ENCODE measurements at regions not wholly inside any gene's neighbourhood (a gene's known extent, or its start where the extent isn't known, plus 50 kb on each side); places are given as distances from the start of the nearest gene placed in this dataset.

GRCh38 chr2:239606741-239607516 is 206.1 kb upstream of the HDAC4 start:
- Histone ChIP-seq H3K36me3 (ENCODE audit: insufficient read depth, low read length) (no peaks in the 10 kb centered on the region), H3K4me1 (ENCODE audit: insufficient read depth, low read length) (no peaks in the 10 kb centered on the region; the same call in 1 of the 2 replicates), H3K9me3 (ENCODE audit: insufficient read depth, low read depth, low read length) (no peaks in the 10 kb centered on the region), H3K27ac (ENCODE audit: low read depth, low read length) (no peak overlapping the region), H3K9ac (ENCODE audit: low read depth, low read length) (no peak overlapping the region), H3K4me3 (ENCODE audit: low read length) (no peak overlapping the region), H3K27me3 (ENCODE audit: insufficient read depth, low read length) (no peaks in the 10 kb centered on the region)
- 95% methylated on average over 7 of the region's 7 CpGs for WGBS

- Histone ChIP-seq H3K4me1 (ENCODE audit: insufficient read depth, low read length) (peaks cover 3% of the 10 kb centered on the region; the same call in 1 of the 2 replicates), H3K9me3 (ENCODE audit: insufficient read depth, low read depth, low read length) (no peaks in the 10 kb centered on the region), H3K9ac (ENCODE audit: low read depth, low read length) (no peak overlapping the region), H3K4me3 (ENCODE audit: low read length) (no peak overlapping the region), H3K27ac (ENCODE audit: low read depth, low read length) (no peak overlapping the region), H3K36me3 (ENCODE audit: insufficient read depth, low read length) (no peaks in the 10 kb centered on the region), H3K27me3 (ENCODE audit: insufficient read depth, low read length) (no peaks in the 10 kb centered on the region)
- 85% methylated on average over 4 of the region's 5 CpGs for WGBS
These were observed 205.2 kb upstream of the HDAC4 start for GRCh38 chr2:239605976-239606375.

GRCh38 chr2:239605409-239605808 is 204.6 kb upstream of the HDAC4 start:
- H3K27me3 ChIP-seq (ENCODE audit: insufficient read depth, low read length), result no peaks in the 10 kb centered on the region
- no peak overlapping the region for H3K9ac ChIP-seq (ENCODE audit: low read depth, low read length)
- H3K4me1 ChIP-seq (ENCODE audit: insufficient read depth, low read length), result peaks cover 4% of the 10 kb centered on the region; the same call in 1 of the 2 replicates
- H3K27ac ChIP-seq (ENCODE audit: low read depth, low read length), result no peak overlapping the region
- H3K36me3 ChIP-seq (ENCODE audit: insufficient read depth, low read length), result no peaks in the 10 kb centered on the region
- H3K4me3 ChIP-seq (ENCODE audit: low read length), result no peak overlapping the region
- no peaks in the 10 kb centered on the region for H3K9me3 ChIP-seq (ENCODE audit: insufficient read depth, low read depth, low read length)
- 83% methylated on average over 5 of the region's 6 CpGs for WGBS

GRCh38 chr2:239604861-239605260 is 204.0 kb upstream of the HDAC4 start:
- peaks cover 4% of the 10 kb centered on the region; the same call in 1 of the 2 replicates for H3K4me1 ChIP-seq (ENCODE audit: insufficient read depth, low read length)
- no peak overlapping the region for H3K4me3 ChIP-seq (ENCODE audit: low read length)
- no peak overlapping the region for H3K9ac ChIP-seq (ENCODE audit: low read depth, low read length)
- H3K36me3 ChIP-seq (ENCODE audit: insufficient read depth, low read length), result no peaks in the 10 kb centered on the region
- 90% methylated on average over 2 of the region's 5 CpGs for WGBS
- H3K27me3 ChIP-seq (ENCODE audit: insufficient read depth, low read length), result no peaks in the 10 kb centered on the region
- H3K9me3 ChIP-seq (ENCODE audit: insufficient read depth, low read depth, low read length), result no peaks in the 10 kb centered on the region
- no peak overlapping the region for H3K27ac ChIP-seq (ENCODE audit: low read depth, low read length)

- no peaks in the 10 kb centered on the region for H3K36me3 ChIP-seq (ENCODE audit: insufficient read depth, low read length)
- H3K4me1 ChIP-seq (ENCODE audit: insufficient read depth, low read length), result peaks cover 4% of the 10 kb centered on the region; the same call in 1 of the 2 replicates
- no peaks in the 10 kb centered on the region for H3K27me3 ChIP-seq (ENCODE audit: insufficient read depth, low read length)
- H3K9ac ChIP-seq (ENCODE audit: low read depth, low read length), result no peak overlapping the region
- H3K27ac ChIP-seq (ENCODE audit: low read depth, low read length), result no peak overlapping the region
- no peaks in the 10 kb centered on the region for H3K9me3 ChIP-seq (ENCODE audit: insufficient read depth, low read depth, low read length)
- no peak overlapping the region for H3K4me3 ChIP-seq (ENCODE audit: low read length)
- WGBS, result 96% methylated on average over 10 of the region's 11 CpGs
These were observed 202.9 kb upstream of the HDAC4 start for GRCh38 chr2:239603411-239604356.

GRCh38 chr2:239602290-239603282 is 201.8 kb upstream of the HDAC4 start:
- Histone ChIP-seq H3K9ac (ENCODE audit: low read depth, low read length) (no peak overlapping the region), H3K4me3 (ENCODE audit: low read length) (no peak overlapping the region), H3K27me3 (ENCODE audit: insufficient read depth, low read length) (no peaks in the 10 kb centered on the region), H3K4me1 (ENCODE audit: insufficient read depth, low read length) (peaks cover 4% of the 10 kb centered on the region; the same call in 1 of the 2 replicates), H3K9me3 (ENCODE audit: insufficient read depth, low read depth, low read length) (no peaks in the 10 kb centered on the region), H3K36me3 (ENCODE audit: insufficient read depth, low read length) (no peaks in the 10 kb centered on the region), H3K27ac (ENCODE audit: low read depth, low read length) (no peak overlapping the region)
- 90% methylated on average over 30 of the region's 30 CpGs for WGBS

GRCh38 chr2:239601880-239602279 is 201.1 kb upstream of the HDAC4 start:
- H3K27me3 ChIP-seq (ENCODE audit: insufficient read depth, low read length), result no peaks in the 10 kb centered on the region
- H3K4me3 ChIP-seq (ENCODE audit: low read length), result no peak overlapping the region
- peaks cover 4% of the 10 kb centered on the region; the same call in 1 of the 2 replicates for H3K4me1 ChIP-seq (ENCODE audit: insufficient read depth, low read length)
- 94% methylated on average over 7 of the region's 7 CpGs for WGBS
- H3K9me3 ChIP-seq (ENCODE audit: insufficient read depth, low read depth, low read length), result no peaks in the 10 kb centered on the region
- no peak overlapping the region for H3K9ac ChIP-seq (ENCODE audit: low read depth, low read length)
- no peak overlapping the region; the same call in 1 of the 2 replicates for H3K27ac ChIP-seq (ENCODE audit: low read depth, low read length)
- no peaks in the 10 kb centered on the region for H3K36me3 ChIP-seq (ENCODE audit: insufficient read depth, low read length)

GRCh38 chr2:239601201-239601851 is 200.5 kb upstream of the HDAC4 start:
- H3K4me1 ChIP-seq (ENCODE audit: insufficient read depth, low read length), result peaks cover 4% of the 10 kb centered on the region; the same call in 1 of the 2 replicates
- H3K9ac ChIP-seq (ENCODE audit: low read depth, low read length), result no peak overlapping the region
- WGBS, result 66% methylated on average over 15 of the region's 15 CpGs
- H3K27me3 ChIP-seq (ENCODE audit: insufficient read depth, low read length), result no peaks in the 10 kb centered on the region
- H3K4me3 ChIP-seq (ENCODE audit: low read length), result no peak overlapping the region
- peak overlapping the region; percentile 8; the same call in 1 of the 2 replicates for H3K27ac ChIP-seq (ENCODE audit: low read depth, low read length)
- no peaks in the 10 kb centered on the region for H3K9me3 ChIP-seq (ENCODE audit: insufficient read depth, low read depth, low read length)
- H3K36me3 ChIP-seq (ENCODE audit: insufficient read depth, low read length), result no peaks in the 10 kb centered on the region

- no peak overlapping the region for H3K9ac ChIP-seq (ENCODE audit: low read depth, low read length)
- H3K9me3 ChIP-seq (ENCODE audit: insufficient read depth, low read depth, low read length), result no peaks in the 10 kb centered on the region
- no peaks in the 10 kb centered on the region for H3K36me3 ChIP-seq (ENCODE audit: insufficient read depth, low read length)
- H3K4me1 ChIP-seq (ENCODE audit: insufficient read depth, low read length), result peaks cover 4% of the 10 kb centered on the region; the same call in 1 of the 2 replicates
- WGBS, result 78% methylated on average over 5 of the region's 5 CpGs
- H3K27ac ChIP-seq (ENCODE audit: low read depth, low read length), result no peak overlapping the region
- no peak overlapping the region for H3K4me3 ChIP-seq (ENCODE audit: low read length)
- no peaks in the 10 kb centered on the region for H3K27me3 ChIP-seq (ENCODE audit: insufficient read depth, low read length)
These were observed 199.8 kb upstream of the HDAC4 start for GRCh38 chr2:239600650-239601049.

GRCh38 chr2:239600001-239600593 is 199.3 kb upstream of the HDAC4 start:
- Histone ChIP-seq H3K36me3 (ENCODE audit: insufficient read depth, low read length) (no peaks in the 10 kb centered on the region), H3K27ac (ENCODE audit: low read depth, low read length) (no peak overlapping the region), H3K4me3 (ENCODE audit: low read length) (no peak overlapping the region), H3K27me3 (ENCODE audit: insufficient read depth, low read length) (no peaks in the 10 kb centered on the region), H3K4me1 (ENCODE audit: insufficient read depth, low read length) (peaks cover 4% of the 10 kb centered on the region; the same call in 1 of the 2 replicates), H3K9me3 (ENCODE audit: insufficient read depth, low read depth, low read length) (no peaks in the 10 kb centered on the region), H3K9ac (ENCODE audit: low read depth, low read length) (no peak overlapping the region)
- 92% methylated on average over 14 of the region's 14 CpGs for WGBS

All from HUES64 (cell line).